ENCODE measurements at regions not wholly inside any gene's neighbourhood (a gene's known extent, or its start where the extent isn't known, plus 50 kb on each side); places are given as distances from the start of the nearest gene placed in this dataset.
"Not testable (repeated sequence)": the region's sequence is repeated elsewhere in the genome, so short reads cannot be mapped to it uniquely, and the experiment has no call there.

DNA sequence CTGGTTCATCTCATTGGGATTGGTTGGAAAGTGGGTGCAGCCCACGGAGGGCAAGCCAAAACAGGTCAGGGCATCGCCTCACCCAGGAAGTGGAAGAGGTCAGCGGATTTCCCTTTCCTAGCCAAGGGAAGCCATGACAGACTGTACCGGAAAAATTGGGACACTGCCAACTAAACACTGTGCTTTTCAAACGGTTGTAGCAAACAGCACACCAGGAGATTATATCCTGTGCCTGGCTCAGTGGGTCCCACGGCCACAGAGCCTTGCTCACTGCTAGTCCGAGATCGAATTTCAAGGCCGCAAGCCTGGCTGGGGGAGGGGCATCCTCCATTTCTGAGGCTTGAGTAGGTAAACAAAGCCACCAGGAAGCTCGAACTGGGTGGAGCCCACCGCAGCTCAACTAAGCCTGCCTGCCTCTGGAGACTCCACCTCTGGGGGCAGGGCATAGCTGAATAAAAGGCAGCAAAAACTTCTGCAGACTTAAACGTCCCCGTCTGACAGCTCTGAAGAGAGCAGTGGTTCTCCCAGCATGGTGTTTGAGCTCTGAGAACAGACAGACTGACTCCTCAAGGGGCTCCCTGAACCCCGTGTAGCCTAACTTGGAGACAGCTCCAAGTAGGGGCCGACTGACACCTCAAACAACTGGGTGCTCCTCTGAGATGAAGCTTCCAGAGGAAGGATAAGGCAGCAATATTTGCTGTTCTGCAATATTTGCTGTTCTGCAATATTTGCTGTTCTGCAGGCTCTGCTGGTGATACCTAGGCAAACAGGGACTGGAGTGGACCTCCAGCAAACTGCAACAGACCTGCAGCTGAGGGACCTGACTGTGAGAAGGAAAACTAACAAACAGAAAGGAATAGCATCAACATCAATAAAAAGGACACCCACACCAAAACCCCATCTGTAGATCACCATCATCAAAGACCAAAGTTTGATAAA is 191.0 kb upstream of the IRAK1BP1 start:
- not testable (repeated sequence) for FAIRE-seq

DNA sequence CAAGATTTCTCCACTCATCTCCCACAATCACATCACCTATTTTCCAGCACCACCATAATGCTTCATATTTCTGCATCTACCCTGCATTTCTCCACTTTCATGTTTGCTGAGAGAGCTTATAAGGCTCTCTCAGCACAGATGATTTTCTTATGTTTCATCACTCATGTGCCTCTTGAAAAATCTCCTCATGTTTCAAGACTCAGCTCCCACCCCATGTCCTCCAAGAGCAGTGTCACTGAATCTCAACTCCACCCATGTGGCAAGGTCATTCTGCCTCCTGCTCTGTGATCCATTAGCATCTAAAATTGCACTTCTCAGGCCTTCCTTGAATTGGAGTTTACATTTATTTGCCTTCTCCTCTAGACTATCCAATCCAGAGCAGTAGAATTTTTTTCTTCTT is 178.7 kb upstream of the IRAK1BP1 start:
- no peak for FAIRE-seq

DNA sequence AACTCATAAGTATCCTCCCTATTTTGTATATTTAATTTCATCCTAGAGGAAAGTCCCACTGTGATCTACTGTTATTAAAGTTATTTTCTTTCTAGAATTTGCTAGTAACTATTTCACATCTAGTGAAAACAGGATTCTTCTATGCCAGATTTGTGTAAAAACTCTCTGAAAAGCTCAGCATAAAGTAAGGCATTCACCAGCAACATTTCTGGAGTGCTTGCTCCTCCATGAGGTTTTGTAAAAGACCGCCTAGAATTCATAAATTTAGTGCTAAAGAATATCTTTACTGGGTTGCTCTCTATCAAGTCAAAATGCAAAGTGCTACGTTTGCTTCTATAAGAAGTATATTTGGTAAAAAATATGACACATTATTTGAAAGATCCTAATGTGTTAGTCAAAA is 173.5 kb upstream of the IRAK1BP1 start:
- FAIRE-seq: no peak

DNA sequence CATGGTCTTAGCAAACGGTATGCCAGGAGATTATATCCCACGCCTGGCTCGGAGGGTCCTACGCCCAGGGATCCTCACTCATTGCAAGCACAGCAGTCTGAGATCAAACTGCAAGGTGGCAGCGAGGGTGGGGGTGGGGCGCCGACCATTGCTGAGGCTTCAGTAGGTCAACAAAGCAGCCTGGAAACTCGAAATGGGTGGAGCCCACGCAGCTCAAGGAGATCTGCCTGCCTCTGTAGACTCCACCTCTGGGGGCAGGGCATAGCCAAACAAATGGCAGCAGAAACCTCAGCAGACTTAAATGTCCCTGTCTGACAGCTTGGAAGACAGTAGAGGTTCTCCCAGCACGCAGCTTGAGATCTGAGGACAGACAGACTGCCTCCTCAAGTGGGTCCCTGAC is 172.7 kb upstream of the IRAK1BP1 start:
- FAIRE-seq: not testable (repeated sequence)

DNA sequence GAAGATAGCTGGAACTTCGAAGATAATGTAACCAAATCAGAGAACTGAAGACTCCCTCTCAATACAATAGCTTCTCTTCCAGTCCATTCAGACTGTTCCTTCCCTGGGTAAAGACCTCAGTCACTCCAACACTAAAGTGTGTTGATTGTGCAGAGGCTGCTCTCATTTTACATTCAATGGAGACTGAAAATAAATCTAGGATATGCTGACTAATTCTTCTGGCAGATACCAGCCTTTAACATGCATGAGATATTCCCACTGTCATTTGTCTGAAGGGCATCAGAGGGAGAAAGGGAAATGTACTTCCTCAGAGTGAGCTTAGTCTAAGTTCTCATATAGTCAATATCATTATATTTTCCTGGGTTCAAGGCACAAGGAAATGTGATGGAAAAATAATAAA is 166.4 kb upstream of the IRAK1BP1 start:
- no peak for FAIRE-seq

DNA sequence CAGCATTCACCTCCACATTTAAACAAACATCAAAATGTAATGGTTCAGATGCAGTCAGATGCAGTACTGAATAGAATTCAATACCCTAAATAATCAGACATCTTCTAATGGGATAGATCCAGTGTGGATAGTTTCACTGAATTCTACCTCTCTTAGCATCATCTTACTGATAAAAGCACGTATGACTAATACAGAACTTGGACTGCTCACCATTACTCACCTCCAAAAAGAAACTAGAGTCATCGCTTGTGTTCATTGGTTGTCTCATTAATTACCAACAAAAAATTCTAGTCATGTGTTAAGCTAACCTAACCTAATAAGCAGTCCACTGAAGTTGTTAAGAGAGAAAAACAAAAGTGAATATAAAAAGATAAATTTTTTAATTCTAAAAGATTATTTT is 165.9 kb upstream of the IRAK1BP1 start:
- FAIRE-seq: no peak

DNA sequence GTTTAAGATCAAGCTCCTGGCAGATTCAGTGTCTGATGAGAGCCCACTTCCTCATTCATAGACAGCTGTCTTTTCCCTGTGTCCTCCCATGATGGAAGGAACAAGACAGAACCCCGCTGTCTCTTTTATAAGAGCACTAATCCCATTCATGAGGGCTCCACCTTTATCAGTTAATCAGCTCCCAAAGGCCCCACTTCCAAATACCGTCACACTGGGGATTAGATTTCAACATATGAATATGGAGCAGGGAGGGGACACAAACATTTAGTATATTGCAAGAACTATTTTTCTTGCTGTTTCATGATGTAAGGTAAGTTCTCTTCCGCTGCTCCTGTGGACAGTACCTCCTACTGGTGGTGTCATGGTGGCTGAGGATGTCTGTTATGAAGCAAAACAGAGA is 158.3 kb upstream of the IRAK1BP1 start:
- FAIRE-seq: no peak

DNA sequence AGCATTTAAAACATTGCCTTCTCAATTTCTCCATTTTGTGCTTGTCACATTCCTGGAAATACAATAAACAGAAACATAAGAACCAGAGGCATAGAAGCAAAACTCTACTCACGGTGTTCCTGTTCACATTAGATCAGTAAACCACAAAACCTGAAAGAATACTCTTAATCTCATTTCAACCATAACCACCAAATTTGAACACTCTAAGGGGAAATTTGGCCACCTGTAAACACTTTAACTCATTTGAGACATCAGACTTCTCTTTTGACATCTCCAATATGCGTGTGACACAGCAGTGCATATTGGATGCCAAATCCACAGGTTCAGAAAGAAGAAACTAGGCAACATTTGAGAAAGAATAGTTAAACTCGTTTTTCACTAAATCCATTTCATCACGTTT is 153.8 kb upstream of the IRAK1BP1 start:
- FAIRE-seq: no peak

DNA sequence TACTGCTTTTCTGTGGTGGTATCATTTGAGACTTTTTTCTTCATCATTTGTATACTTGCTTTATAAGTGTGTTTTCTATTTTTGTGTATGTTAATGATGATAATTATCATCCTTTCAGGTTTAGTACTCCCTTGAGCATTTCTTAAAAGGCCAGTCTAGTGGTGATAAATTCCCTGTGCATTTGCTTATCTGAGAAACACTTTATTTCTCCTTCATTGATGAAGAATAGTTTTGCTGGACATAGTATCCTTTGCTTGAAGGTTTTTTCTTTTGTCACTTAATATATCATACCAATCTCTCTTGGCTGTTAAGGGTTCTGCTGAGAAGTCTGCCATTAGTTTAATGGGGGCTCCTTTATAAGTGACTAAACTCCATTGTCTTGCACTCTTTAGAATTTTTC is 123.2 kb upstream of the IRAK1BP1 start:
- FAIRE-seq: no peak

DNA sequence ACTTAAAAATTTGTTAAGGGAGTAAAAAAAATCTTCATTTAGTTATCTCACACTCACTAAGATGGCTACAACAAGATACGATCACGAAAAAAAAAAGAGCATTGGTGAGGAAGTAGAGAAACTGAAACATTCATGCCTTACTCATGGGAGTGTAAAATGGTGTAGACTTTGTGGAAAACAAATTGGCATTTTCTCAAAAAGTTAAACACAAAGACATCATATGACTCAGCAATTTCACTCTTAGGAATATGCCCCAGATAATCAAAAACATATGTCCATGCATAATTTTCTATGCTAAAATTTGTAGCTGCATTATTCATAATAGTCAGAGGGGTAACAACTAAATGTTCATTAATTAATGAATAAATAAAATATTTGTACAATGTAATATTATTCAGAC is 120.9 kb upstream of the IRAK1BP1 start:
- no peak for FAIRE-seq

DNA sequence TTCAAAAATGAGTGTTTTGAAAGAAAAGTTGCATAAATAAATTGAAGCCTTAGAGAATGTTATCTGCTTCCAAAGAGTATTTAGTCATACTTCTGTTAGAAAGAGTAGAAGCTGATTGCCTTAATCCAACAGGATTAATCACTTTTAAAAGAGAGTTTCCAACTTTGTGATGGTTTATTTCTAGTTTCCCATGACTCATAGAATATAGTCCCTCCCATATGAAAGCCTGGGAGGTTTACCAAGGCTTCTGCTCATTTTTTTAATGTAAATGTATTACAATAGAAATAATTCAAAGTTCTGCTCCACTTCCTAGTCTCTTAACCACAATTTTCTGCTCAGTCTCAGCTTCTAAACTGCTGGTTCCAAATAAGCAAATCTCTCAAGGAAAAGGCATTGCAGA is 118.0 kb upstream of the IRAK1BP1 start:
- FAIRE-seq: no peak

DNA sequence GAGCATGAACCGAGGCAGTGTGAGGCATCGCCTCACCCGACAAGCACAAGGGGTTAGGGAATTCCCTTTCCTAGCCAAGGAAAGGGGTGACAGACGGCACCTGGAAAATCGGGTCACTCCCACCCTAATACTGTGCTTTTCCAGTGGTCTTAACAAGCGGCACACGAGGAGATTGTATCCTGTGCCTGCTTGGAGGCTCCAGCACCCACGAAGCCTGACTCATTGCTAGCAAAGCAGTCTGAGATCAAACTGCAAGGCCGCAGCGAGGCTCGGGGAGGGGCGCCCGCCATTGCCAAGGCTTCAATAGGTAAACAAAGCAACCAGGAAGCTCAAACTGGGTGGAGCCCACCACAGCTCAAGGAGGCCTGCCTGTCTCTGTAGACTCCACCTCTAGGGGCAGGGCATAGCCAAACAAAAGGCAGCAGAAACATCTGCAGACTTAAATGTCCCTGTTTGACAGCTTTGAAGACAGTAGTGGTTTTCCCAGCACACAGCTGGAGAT is 109.0 kb upstream of the IRAK1BP1 start:
- FAIRE-seq: not testable (repeated sequence)

DNA sequence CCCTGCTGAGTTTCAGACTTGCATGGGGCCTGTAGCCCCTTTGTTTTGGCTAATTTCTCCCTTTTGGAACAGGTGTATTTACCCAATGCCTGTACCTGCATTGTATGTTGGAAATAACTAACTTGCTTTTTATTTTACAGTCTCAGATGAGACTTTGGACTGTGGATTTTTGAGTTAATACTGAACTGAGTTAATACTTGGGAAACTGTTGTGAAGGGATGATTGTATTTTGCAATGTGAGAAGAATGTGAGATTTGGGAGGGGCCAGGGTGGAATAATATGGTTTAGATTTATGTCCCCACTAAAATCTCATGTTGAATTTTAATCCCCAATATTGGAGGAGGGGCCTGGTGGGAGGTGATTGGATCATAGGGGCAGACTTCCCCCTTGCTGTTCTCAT is 99.1 kb upstream of the IRAK1BP1 start:
- no peak for FAIRE-seq

DNA sequence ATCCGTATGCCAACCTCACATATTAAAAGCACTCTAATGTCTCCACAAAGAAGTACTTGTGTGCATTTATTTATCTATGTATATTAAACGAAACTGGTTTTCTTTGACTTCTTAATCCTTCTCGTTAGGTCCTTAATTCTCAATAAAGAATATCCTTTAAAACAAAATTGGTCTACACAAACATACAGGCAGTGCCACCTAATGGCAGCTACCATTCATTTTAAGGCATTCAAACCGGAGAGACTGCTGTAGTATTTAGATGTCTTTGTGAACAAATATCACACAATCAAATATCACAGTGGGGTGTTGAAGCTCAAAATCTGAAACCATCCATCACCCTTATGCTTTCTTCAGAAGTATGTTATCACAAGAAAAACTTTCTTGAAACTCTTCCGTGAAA is 96.6 kb upstream of the IRAK1BP1 start:
- no peak for FAIRE-seq

DNA sequence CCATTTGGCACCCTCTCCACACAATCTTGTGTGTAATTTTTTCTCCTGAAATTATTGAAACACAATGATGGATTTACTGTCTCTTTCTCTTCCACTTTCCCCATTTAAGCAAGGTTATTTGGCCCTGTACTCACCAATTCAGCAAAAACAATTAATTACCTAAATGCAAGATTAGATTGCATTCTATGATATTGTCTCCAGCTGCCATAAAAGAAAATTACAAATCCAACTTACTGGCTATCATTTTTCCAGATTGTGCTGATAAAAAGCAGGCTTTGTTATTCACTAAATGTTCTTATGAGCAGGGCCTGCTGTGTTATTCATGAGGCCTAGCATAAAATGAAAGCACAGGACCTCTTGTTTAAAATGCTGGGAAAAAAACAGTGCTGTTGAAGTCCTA is 95.8 kb upstream of the IRAK1BP1 start:
- FAIRE-seq: no peak

DNA sequence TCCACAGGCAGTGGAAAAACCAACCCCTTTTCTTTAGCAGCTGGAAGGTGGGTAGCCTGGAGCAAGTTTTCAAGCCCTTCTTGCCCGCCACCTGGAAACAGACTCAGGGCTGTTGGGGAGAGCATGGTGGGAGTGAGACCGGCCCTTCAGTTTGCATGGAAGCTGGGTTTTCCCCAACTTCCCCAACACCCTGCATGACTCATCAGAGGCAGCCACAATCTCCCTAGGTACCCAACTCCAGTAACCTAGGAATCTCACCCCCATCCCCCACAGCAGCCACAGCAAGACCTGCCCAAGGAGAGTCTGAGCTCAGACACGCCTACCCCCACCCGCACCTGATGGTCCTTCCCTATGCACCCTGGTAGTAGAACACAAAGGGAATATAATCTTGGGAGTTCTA is 86.3 kb upstream of the IRAK1BP1 start:
- FAIRE-seq: no peak

DNA sequence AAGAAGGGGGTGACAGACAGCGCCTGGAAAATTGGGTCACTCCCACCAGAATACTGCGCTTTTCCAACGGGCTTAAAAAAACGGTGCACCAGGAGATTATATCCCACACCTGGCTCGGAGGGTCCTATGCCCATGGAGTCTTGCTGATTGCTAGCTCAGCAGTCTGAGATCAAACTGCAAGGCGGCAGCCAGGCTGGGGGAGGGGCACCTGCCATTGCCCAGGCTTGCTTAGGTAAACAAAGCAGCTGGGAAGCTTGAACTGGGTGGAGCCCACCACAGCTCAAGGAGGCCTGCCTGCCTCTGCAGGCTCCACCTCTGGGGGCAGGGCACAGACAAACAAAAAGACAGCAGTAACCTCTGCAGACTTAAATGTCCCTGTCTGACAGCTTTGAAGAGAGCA is 84.0 kb upstream of the IRAK1BP1 start:
- not testable (repeated sequence) for FAIRE-seq

DNA sequence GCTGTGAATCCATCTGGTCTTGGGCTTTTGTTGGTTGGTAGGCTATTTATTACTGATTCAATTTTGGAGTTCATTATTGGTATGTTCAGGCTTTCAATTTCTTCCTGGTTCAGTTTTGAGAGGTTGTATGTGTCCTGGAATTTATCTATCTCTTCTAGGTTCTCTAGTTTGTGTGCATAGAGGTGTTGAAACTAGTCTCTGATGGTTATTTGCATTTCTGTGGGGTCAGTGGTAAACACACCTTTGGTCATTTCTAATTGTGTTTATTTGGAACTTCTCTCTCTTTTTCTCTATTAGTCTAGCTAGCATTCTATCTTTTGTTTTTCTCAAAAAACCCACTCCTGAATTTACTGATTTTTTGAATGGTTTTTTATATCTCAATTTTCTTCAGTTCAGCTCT is 70.1 kb upstream of the IRAK1BP1 start:
- FAIRE-seq: no peak

DNA sequence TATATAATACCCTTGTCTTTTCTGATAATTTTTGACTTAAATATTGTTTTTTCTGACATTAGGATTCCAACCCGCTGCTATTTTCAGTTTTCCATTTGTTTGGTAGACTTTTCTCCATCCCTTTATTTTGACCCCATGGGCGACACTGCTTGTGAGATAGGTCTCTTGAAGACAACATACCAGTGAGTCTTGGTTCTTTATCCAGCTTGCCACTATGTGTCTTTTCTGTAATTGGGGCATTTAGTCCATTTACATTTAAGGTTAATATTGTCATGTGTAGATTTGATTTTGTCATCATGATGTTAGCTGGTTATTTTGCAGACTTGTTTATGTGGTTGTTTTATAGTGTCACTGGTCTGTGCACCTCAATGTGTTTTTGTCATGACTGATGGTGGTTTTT is 67.7 kb upstream of the IRAK1BP1 start:
- FAIRE-seq: no peak

DNA sequence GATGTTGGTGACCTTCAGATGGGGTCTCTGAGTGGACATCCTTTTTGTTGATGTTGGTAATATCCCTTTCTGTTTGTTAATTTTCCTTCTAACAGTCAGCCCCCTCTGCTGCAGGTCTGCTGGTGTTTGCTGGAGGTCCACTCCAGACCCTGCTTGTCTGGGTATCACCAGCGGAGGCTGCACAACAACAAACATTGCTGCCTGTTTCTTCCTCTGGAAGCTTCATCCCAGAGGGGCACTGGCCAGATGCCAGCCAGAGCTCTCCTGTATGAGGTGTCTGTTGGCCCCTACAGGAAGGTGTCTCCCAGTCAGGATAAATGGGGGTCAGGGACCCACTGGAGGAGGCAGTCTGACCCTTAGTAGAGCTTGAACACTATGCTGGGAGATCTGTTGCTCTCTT is 60.6 kb upstream of the IRAK1BP1 start:
- FAIRE-seq: not testable (repeated sequence)

DNA sequence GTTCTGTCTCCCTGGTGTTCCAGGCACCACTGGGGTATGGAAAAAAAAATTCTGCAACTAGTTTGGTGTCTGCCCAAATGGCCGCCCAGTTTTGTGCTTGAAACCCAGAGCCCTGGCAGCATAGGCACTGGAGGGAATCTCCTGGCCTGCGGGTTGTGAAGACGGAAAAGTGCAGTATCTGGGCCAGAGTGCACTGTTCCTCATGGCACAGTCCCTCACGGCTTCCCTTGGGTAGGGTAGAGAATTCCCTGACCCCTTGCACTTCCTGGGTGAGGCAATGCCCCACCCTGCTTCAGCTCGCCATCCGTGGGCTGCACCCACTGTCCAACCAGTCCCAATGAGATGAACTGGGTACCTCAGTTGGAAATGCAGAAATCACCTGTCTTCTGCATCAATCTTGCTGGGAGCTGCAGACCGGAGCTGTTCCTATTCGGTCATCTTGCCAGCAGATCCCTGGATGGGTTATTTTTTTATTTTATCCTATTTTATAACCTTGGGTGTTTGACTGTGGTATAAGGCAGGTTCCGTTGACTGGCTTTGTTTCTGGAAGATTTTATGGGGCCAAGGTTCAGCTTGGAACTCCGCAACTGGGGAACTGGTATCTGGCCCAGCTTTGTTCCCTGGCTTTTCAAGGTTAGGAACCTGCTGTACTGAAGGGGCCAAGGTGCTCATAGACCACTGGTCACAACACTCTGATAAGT is 59.5 kb upstream of the IRAK1BP1 start:
- not testable (repeated sequence) for FAIRE-seq

DNA sequence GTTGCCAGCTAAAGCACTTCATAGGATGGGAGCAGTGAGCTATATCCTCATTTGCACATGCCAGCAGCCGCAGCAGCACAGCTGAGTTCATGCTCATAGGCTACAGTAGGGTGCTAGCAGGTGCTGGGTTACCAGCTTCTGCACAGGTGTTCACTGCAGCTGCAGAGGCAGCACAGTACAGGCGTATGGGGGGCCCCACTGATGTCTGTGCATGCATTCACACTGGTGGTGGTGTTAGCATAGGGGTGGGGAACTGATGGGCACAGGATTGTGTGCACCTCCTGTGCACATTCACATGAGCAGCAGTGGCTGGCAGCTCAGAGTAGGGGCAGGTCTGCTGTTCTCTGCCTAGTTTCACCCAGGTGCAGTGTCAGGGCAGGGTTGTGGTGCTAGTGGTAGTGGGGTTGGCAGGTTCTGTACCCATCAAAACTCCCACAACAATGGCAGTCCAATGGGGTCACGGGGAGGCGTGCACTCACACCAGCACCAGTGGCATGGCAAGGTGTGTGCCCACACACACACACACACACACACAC is 58.9 kb upstream of the IRAK1BP1 start:
- FAIRE-seq: no peak

DNA sequence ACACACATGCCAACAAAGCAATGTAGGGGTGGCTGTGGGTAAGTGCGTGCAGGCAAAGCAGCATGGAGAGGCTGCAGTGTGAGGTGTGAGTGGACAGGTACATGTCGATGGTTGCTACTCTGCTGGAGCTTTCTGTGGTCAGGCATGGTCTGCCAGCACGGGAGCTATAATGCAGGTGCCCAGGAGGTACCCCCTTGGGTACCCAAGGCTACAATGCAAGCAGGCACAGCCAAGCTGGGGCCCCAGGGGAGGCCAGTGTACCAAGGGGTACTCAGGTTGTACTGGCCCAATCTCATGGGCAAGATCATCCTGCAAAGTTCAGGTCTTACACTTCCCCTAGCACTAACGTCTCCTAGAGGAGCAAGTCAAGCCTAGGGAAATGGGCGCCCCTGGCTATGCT is 58.4 kb upstream of the IRAK1BP1 start:
- FAIRE-seq: no peak

DNA sequence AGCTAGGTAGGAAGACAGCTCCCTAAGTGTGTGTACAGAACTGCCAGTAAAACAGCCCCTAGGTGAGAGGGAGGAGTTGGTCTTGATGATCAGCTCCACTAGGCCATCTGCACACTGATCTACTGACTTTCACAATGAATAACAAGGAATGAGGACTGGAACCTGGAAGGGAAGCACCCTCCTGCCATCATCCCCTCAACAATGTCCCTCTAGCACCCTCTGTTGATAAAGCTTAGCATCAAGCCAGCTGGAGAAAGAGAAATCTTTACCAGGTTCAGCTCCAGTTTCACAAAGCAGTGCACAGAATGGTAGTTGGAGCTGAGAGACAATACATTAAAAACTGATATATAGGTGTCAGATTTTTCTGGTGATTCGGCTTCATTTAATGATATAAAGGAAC is 57.2 kb upstream of the IRAK1BP1 start:
- FAIRE-seq: no peak
